GM12865 (cell line): ENCODE measurements at regions not wholly inside any gene's neighbourhood (a gene's known extent, or its start where the extent isn't known, plus 50 kb on each side); places are given as distances from the start of the nearest gene placed in this dataset.
"Not testable (repeated sequence)": the region's sequence is repeated elsewhere in the genome, so short reads cannot be mapped to it uniquely, and the experiment has no call there.

Experiments used
- DNase-seq: peaks from one replicate; pipeline ENCODE4 v3.0.0; 2010; ENCODE audit warnings: low read depth
- H3K4me3 ChIP-seq: 2 replicates; pipeline ENCODE4 v1.5.1; 2011; ENCODE audit warnings: mild to moderate bottlenecking, low read depth, low read length, control low read depth
- CTCF ChIP-seq: IDR thresholded peaks from 2 replicates; pipeline ENCODE4 v1.5.1; 2011; ENCODE audit warnings: low read length, control low read depth, low read depth, inconsistent platforms; ENCODE audit not compliant: insufficient read depth; ENCODE audit errors: missing control alignments

DNA sequence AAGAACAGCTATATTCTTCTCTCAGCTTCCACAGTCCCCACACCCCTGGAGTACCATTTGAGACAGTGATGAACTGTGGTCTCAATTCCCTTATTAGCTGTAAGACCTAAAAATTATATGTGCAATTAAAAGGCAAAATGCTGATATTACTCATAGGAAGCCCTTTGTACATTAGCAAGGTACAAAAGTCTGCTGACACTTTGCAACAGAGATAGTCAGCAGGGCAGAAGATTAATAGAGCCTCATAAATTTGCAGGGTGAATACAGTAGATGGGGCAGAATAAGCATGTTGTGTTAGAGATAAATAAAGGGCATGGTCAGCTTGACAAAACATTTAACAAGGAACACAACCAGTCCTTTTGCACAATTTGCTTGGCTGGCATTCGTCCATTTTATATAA lies 210.0 kb upstream of the OBI1 start:
- DNase-seq = no peak
- TF ChIP-seq CTCF = no peak
- H3K4me3 ChIP-seq = no peak overlapping the region

DNA sequence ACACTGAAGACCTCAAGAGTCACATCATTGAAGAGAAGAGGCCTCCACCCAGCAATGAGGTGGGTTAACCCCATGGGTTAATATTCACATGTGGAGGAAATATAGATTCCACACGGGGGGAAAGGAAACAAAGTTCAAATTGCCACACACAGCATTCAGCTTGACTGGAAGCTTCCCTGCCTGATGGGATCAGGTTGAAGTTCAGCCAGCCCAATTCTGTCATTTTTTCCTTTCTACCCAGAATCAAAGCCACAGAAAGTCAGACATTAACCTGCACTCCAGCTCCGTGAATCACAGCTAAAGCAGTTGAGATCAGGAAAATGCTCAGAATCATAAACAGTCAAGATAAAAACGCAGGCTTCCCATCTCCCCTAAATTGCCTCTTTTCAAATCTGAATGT lies 208.7 kb upstream of the OBI1 start:
- H3K4me3 ChIP-seq = no peak overlapping the region
- TF ChIP-seq CTCF = no peak
- no peak for DNase-seq

- H3K4me3 ChIP-seq, DNase-seq: not testable (repeated sequence)
Measured at GRCh38 chr13:78866076-78866475, 207.1 kb upstream of the OBI1 start.

GRCh38 chr13:78862446-78862845 lies 203.5 kb upstream of the OBI1 start:
- no peak for DNase-seq
- TF ChIP-seq CTCF = no peak
- no peak overlapping the region for H3K4me3 ChIP-seq

DNA sequence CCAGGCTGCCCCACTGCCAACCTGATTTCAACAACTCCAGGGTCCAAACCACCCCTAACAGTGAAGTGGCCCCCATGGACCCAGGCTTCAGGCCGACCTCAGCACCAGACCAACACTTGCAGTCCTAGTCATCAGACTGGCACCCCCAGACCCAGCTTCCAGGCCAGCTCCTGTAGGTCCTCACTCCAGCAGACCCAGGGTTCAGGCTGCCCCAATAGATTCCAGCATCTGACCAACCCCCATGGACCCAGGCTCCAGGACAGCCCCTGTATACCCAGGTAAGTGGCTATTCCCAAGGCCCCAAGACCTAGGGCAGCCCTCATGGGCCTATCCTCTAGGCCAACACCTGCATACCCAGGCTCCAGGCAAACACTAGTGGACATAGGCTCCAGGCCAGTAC lies 193.8 kb upstream of the OBI1 start:
- TF ChIP-seq CTCF = no peak
- DNase-seq = no peak
- H3K4me3 ChIP-seq = no peak overlapping the region

GRCh38 chr13:78845656-78846365 lies 186.9 kb upstream of the OBI1 start:
- H3K4me3 ChIP-seq = no peak overlapping the region
- DNase-seq = no peak
- TF ChIP-seq CTCF = no peak

- TF ChIP-seq CTCF = no peak
- DNase-seq = no peak
- H3K4me3 ChIP-seq = no peak overlapping the region
Measured at GRCh38 chr13:78844106-78844505, 185.2 kb upstream of the OBI1 start.
